ENCODE measurements at regions not wholly inside any gene's neighbourhood (a gene's known extent, or its start where the extent isn't known, plus 50 kb on each side); places are given as distances from the start of the nearest gene placed in this dataset.
"Not testable (repeated sequence)": the region's sequence is repeated elsewhere in the genome, so short reads cannot be mapped to it uniquely, and the experiment has no call there.

DNA sequence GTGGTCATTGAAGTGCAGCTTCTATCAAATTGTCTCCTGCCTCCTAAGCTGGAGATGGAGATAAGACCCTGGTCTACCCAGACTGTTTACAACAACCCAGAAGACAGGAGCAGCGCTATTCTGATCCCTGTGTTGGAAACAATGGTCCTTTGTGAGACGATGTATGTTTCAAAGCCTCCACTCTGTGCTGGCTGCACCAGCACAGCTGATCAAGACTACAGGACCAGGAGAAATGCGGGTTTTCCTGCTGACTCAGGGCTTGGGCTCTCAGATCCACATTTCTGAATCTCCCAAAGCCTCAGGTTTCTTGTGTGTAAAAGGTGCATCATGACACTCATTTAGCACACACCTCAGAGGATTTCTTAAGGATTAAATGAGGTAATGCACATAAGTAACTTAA, 92.0 kb downstream of the POU3F3 start:
- DNase-seq (ENCODE audit: low read depth, low spot score) (no peak), ATAC-seq (no peak)
- Histone ChIP-seq H3K4me1 (ENCODE audit: control insufficient read depth, insufficient read depth, low read length) (no peaks in the 10 kb centered on the region), H3K27me3 (ENCODE audit: control insufficient read depth, insufficient read depth, low read length) (peaks cover 8% of the 10 kb centered on the region), H3K4me3 (ENCODE audit: low read depth in 2 of 2, low read length in 2 of 2) (no peak overlapping the region), H3K27ac (ENCODE audit: low read length) (no peak overlapping the region), H3K36me3 (ENCODE audit: control insufficient read depth, insufficient read depth, low read length) (no peaks in the 10 kb centered on the region), H3K9me3 (ENCODE audit: control insufficient read depth, insufficient read depth, low read depth, low read length) (no peaks in the 10 kb centered on the region)
- CTCF ChIA-PET = no interaction called here
- POLR2A ChIA-PET = no interaction called here
- TF ChIP-seq SIN3A (IDR thresholded peaks at IDR 0.05; ENCODE audit: borderline replicate concordance, insufficient read depth, low read depth, low read length) (no peak), POLR2AphosphoS5 (IDR thresholded peaks at IDR 0.05; ENCODE audit: low read depth, low read length) (no peak), TCF7L2 (IDR thresholded peaks at IDR 0.05; ENCODE audit: low read depth, low read length) (no peak)
- TF ChIP-seq, protein P1, sequence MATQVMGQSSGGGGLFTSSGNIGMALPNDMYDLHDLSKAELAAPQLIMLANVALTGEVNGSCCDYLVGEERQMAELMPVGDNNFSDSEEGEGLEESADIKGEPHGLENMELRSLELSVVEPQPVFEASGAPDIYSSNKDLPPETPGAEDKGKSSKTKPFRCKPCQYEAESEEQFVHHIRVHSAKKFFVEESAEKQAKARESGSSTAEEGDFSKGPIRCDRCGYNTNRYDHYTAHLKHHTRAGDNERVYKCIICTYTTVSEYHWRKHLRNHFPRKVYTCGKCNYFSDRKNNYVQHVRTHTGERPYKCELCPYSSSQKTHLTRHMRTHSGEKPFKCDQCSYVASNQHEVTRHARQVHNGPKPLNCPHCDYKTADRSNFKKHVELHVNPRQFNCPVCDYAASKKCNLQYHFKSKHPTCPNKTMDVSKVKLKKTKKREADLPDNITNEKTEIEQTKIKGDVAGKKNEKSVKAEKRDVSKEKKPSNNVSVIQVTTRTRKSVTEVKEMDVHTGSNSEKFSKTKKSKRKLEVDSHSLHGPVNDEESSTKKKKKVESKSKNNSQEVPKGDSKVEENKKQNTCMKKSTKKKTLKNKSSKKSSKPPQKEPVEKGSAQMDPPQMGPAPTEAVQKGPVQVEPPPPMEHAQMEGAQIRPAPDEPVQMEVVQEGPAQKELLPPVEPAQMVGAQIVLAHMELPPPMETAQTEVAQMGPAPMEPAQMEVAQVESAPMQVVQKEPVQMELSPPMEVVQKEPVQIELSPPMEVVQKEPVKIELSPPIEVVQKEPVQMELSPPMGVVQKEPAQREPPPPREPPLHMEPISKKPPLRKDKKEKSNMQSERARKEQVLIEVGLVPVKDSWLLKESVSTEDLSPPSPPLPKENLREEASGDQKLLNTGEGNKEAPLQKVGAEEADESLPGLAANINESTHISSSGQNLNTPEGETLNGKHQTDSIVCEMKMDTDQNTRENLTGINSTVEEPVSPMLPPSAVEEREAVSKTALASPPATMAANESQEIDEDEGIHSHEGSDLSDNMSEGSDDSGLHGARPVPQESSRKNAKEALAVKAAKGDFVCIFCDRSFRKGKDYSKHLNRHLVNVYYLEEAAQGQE (IDR thresholded peaks at IDR 0.05; ENCODE audit: insufficient read depth in 1 of 2, low read depth in 2 of 2, low read length in 1 of 2) = no peak
- TF ChIP-seq, protein P2, sequence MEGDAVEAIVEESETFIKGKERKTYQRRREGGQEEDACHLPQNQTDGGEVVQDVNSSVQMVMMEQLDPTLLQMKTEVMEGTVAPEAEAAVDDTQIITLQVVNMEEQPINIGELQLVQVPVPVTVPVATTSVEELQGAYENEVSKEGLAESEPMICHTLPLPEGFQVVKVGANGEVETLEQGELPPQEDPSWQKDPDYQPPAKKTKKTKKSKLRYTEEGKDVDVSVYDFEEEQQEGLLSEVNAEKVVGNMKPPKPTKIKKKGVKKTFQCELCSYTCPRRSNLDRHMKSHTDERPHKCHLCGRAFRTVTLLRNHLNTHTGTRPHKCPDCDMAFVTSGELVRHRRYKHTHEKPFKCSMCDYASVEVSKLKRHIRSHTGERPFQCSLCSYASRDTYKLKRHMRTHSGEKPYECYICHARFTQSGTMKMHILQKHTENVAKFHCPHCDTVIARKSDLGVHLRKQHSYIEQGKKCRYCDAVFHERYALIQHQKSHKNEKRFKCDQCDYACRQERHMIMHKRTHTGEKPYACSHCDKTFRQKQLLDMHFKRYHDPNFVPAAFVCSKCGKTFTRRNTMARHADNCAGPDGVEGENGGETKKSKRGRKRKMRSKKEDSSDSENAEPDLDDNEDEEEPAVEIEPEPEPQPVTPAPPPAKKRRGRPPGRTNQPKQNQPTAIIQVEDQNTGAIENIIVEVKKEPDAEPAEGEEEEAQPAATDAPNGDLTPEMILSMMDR (IDR thresholded peaks at IDR 0.05) = no peak
- in situ Hi-C loops (cut with HindIII; ENCODE audit: low pct_unique_long_range_greater_than_20kb, low sequenced_read_pairs) = no loop called here
- intact Hi-C loops (cut with micrococcal nuclease; ENCODE audit: unreplicated experiment) = no loop called here
- BruUV-seq (replicated peaks) = no TSS peak

DNA sequence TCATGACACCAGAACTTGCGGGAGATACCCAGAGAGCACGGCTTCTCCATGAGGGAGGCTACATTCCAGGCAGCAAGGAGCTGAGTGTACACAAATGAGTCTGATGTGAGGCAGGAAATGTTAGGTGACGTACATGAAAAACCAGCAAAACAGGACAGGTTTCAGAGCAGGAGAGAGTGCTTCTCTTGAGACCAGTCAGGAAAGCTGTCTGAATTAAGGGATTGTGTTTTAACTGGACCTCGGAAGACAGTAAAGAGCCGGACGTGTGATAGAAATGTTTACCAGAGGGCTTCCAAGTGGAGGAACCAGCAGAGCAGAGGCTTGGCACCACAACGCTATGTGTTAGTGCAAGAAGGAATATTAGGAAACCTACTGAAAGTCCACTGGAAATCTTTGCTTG, 90.4 kb upstream of the MRPS9 start:
- ATAC-seq; DNase-seq (ENCODE audit: low read depth, low spot score); H3K4me1 ChIP-seq (ENCODE audit: control insufficient read depth, insufficient read depth, low read length); H3K36me3 ChIP-seq (ENCODE audit: control insufficient read depth, insufficient read depth, low read length); POLR2A ChIA-PET; CTCF ChIA-PET; BruUV-seq (replicated peaks); intact Hi-C loops (cut with micrococcal nuclease; ENCODE audit: unreplicated experiment); in situ Hi-C loops (cut with HindIII; ENCODE audit: low pct_unique_long_range_greater_than_20kb, low sequenced_read_pairs); H3K27ac ChIP-seq (ENCODE audit: low read length); H3K9me3 ChIP-seq (ENCODE audit: control insufficient read depth, insufficient read depth, low read depth, low read length); H3K4me3 ChIP-seq (ENCODE audit: low read depth in 2 of 2, low read length in 2 of 2); H3K27me3 ChIP-seq (ENCODE audit: control insufficient read depth, insufficient read depth, low read length): not testable (repeated sequence)

DNA sequence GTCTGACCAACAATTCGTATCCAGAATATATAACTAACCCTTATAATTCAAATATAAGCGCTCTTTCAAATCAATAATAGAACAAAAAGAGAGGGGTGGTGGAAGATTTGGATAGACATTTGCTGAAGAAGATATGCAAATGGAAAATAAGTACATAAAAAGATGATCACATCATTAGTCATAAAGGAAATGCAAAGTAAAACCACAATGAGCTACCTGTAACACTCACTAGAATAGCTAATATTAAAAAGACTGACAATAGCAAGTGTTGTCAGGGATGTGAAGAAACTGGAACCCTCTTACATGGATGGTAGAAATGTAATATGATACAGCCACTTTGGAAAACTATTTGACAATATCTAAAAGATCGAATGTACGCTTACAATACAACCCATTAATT, 84.9 kb upstream of the MRPS9 start:
- ATAC-seq (no peak), DNase-seq (ENCODE audit: low read depth, low spot score) (no peak)
- in situ Hi-C loops (cut with HindIII; ENCODE audit: low pct_unique_long_range_greater_than_20kb, low sequenced_read_pairs) = no loop called here
- Histone ChIP-seq H3K27me3 (ENCODE audit: control insufficient read depth, insufficient read depth, low read length) (peaks cover 6% of the 10 kb centered on the region), H3K36me3 (ENCODE audit: control insufficient read depth, insufficient read depth, low read length) (no peaks in the 10 kb centered on the region), H3K9me3 (ENCODE audit: control insufficient read depth, insufficient read depth, low read depth, low read length) (no peaks in the 10 kb centered on the region), H3K27ac (ENCODE audit: low read length) (no peak overlapping the region), H3K4me1 (ENCODE audit: control insufficient read depth, insufficient read depth, low read length) (no peaks in the 10 kb centered on the region), H3K4me3 (ENCODE audit: low read depth in 2 of 2, low read length in 2 of 2) (no peak overlapping the region)
- CTCF ChIA-PET = no interaction called here
- BruUV-seq (replicated peaks) = no TSS peak
- intact Hi-C loops (cut with micrococcal nuclease; ENCODE audit: unreplicated experiment) = no loop called here
- POLR2A ChIA-PET = no interaction called here
- TF ChIP-seq POLR2AphosphoS5 (IDR thresholded peaks at IDR 0.05; ENCODE audit: low read depth, low read length) = no peak
- TF ChIP-seq SIN3A (IDR thresholded peaks at IDR 0.05; ENCODE audit: borderline replicate concordance, insufficient read depth, low read depth, low read length) = no peak
- TF ChIP-seq, protein P1 (IDR thresholded peaks at IDR 0.05; ENCODE audit: insufficient read depth in 1 of 2, low read depth in 2 of 2, low read length in 1 of 2) = no peak
- TF ChIP-seq, protein P2 (IDR thresholded peaks at IDR 0.05) = no peak
- TF ChIP-seq TCF7L2 (IDR thresholded peaks at IDR 0.05; ENCODE audit: low read depth, low read length) = no peak
